CD4-positive, alpha-beta T cell treated with Interleukin-1 beta for 1 hour (primary cell): ENCODE measurements at regions not wholly inside any gene's neighbourhood (a gene's known extent, or its start where the extent isn't known, plus 50 kb on each side); places are given as distances from the start of the nearest gene placed in this dataset.

Experiments used
- DNase-seq, 2 donors: peaks; one replicate each; pipeline ENCODE4 v3.0.0-alpha.2; 2020 to 2022

DNA sequence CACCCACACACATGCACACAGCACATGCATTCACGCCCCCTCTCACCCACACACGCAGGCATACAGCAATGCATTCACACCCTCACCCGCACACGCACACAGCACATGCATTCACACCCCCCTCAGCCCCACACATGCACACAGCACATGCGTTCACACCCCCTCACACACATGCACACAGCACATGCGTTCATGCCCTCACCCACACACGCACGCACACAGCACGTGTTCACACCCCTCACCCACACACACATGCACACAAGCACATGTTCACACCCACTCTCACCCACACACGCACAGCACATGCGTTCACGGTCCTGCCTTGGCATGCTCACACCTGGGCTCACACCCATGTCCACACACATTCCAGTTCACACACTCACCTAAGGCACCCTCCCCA lies 64.2 kb downstream of the ENGASE start:
- no peak for DNase-seq

DNA sequence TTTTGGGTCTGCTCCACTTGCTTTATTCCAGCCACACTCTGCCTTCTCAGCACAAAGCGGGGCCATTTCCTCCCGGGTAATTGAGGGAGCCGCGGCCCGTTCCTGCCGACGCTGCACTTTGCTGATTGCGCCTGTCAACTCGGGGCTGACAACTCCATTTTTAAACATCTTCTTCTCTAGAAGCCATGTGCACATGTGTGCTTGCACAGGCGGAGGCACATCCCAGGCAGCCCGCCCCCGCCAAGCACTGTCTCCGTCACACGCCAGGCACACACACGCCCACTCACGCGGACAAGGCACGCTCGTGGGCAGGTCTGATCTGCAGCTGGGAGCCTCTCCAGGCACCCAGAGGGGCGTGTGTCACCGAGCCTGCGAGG lies 63.2 kb downstream of the ENGASE start:
- DNase-seq = no peak

DNA sequence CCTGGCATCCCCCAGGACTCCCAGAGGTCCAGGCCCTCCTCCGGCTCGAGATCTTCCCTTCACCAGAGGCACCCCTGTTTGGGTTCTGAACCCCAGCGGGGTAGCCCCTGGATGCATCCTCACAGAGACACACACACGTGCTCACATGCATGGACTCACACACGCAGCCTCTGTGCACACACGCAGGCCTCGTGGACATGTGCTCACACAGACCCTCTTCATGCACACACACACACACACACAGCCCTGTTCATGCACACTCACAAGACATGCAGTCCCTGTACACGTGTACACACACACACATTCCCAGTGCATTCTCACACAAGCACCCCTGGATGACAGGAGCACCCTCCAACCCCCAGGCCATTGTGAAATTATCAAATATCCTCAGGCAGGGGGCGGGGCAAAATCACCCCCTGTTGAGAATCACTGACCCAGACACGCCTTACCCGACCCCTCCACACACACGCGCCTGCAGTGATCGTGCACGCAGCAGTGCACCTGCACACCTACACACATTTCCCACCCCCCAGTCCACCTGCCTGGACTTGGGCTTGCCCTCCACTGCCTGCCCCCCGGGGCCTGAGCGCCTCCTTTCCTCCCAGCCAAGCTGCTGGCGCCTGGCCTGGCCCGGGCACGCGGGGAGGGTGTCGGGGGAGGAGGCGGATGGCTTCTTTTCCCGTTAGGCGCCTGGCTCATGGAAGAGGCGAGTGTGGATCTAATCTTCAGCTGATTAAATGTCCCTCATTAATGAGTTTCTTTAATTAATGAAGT lies 62.6 kb downstream of the ENGASE start:
- no peak for DNase-seq

DNA sequence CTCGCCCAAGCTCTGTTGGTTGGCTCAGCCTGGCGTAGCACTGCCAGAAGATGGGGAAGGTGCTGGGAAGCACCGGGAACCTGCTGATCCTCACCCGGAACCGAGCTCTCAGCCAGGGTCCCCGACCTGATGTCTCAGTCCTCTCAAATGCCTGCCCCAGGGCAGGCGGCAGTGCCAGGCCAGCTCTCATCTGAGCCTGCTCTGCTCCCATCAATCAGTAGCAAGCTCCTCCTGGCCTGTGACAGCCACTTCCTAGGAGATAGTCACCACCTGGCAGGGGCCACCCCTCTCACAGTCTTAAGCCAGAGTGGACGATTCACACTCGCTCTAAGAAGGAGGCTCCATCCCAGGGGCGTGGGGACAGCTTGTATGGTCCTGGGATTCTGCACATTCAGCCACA lies 62.0 kb downstream of the ENGASE start:
- no peak for DNase-seq
